ENCODE measurements at regions not wholly inside any gene's neighbourhood (a gene's known extent, or its start where the extent isn't known, plus 50 kb on each side); places are given as distances from the start of the nearest gene placed in this dataset.

GRCh38 chr18:64275593-64276300, 126.9 kb upstream of the LINC00305 start:
- H3K9me3 ChIP-seq (ENCODE audit: control insufficient read depth, insufficient read depth, low read length): no peaks in the 10 kb centered on the region
- no peaks in the 10 kb centered on the region for H3K9me2 ChIP-seq (replicated peaks; ENCODE audit: control insufficient read depth, low read length)
- no peak for TF ChIP-seq EZH2phosphoT487 (IDR thresholded peaks at IDR 0.05; ENCODE audit: borderline replicate concordance, low read length)
- TF ChIP-seq, protein P1, sequence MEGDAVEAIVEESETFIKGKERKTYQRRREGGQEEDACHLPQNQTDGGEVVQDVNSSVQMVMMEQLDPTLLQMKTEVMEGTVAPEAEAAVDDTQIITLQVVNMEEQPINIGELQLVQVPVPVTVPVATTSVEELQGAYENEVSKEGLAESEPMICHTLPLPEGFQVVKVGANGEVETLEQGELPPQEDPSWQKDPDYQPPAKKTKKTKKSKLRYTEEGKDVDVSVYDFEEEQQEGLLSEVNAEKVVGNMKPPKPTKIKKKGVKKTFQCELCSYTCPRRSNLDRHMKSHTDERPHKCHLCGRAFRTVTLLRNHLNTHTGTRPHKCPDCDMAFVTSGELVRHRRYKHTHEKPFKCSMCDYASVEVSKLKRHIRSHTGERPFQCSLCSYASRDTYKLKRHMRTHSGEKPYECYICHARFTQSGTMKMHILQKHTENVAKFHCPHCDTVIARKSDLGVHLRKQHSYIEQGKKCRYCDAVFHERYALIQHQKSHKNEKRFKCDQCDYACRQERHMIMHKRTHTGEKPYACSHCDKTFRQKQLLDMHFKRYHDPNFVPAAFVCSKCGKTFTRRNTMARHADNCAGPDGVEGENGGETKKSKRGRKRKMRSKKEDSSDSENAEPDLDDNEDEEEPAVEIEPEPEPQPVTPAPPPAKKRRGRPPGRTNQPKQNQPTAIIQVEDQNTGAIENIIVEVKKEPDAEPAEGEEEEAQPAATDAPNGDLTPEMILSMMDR (IDR thresholded peaks at IDR 0.05; ENCODE audit: low read depth, low read length, poor library complexity, severe bottlenecking): no peak
- H3K27me3 ChIP-seq (ENCODE audit: control insufficient read depth, low read length): no peaks in the 10 kb centered on the region
- H3K36me3 ChIP-seq (ENCODE audit: control insufficient read depth, low read length): no peaks in the 10 kb centered on the region
- no peaks in the 10 kb centered on the region for H3K79me2 ChIP-seq (ENCODE audit: control insufficient read depth, low read length)
- H3F3A ChIP-seq (ENCODE audit: control insufficient read depth, insufficient read depth): no peaks in the 10 kb centered on the region
- H3K4me1 ChIP-seq (ENCODE audit: control insufficient read depth, low read length): no peaks in the 10 kb centered on the region
- no peak overlapping the region for H3K27ac ChIP-seq (ENCODE audit: low read depth, low read length)
- H3K4me2 ChIP-seq (ENCODE audit: low read length): no peak overlapping the region
- no peaks in the 10 kb centered on the region for H4K20me1 ChIP-seq (ENCODE audit: control insufficient read depth, insufficient read depth, low read depth, low read length)
- no peak overlapping the region for H3K4me3 ChIP-seq (ENCODE audit: low read length)

DNA sequence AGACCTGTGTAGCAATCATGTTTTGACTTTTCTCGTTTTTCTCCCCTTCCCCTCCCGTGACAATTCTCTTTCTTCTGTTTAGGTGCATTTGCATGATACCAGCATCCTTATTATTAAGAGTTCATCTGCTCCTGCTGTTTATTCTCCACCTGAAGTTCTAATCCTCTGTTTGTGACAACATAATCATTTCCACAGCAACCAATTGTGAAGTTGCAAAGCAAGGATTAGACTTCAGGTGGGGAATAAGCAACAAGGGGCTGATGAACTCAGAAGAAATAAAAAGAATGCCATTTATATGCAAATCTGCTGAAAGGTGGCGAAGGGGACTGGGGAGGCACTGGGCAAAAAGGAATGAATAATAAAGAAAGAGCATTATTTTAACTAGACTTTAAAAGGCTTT, 124.8 kb upstream of the LINC00305 start:
- no peak overlapping the region for H3K4me3 ChIP-seq (ENCODE audit: low read length)
- no peaks in the 10 kb centered on the region for H3K9me3 ChIP-seq (ENCODE audit: control insufficient read depth, insufficient read depth, low read length)
- no peaks in the 10 kb centered on the region for H4K20me1 ChIP-seq (ENCODE audit: control insufficient read depth, insufficient read depth, low read depth, low read length)
- no peaks in the 10 kb centered on the region for H3K27me3 ChIP-seq (ENCODE audit: control insufficient read depth, low read length)
- no peak overlapping the region for H3K27ac ChIP-seq (ENCODE audit: low read depth, low read length)
- no peaks in the 10 kb centered on the region for H3K9me2 ChIP-seq (replicated peaks; ENCODE audit: control insufficient read depth, low read length)
- TF ChIP-seq EZH2phosphoT487 (IDR thresholded peaks at IDR 0.05; ENCODE audit: borderline replicate concordance, low read length): no peak
- TF ChIP-seq, protein P1 (IDR thresholded peaks at IDR 0.05; ENCODE audit: low read depth, low read length, poor library complexity, severe bottlenecking): no peak
- H3K79me2 ChIP-seq (ENCODE audit: control insufficient read depth, low read length): no peaks in the 10 kb centered on the region
- H3K4me2 ChIP-seq (ENCODE audit: low read length): no peak overlapping the region
- H3K36me3 ChIP-seq (ENCODE audit: control insufficient read depth, low read length): no peaks in the 10 kb centered on the region
- H3K4me1 ChIP-seq (ENCODE audit: control insufficient read depth, low read length): no peaks in the 10 kb centered on the region
- H3F3A ChIP-seq (ENCODE audit: control insufficient read depth, insufficient read depth): no peaks in the 10 kb centered on the region

- no peaks in the 10 kb centered on the region for H3K4me1 ChIP-seq (ENCODE audit: control insufficient read depth, low read length)
- no peaks in the 10 kb centered on the region for H3F3A ChIP-seq (ENCODE audit: control insufficient read depth, insufficient read depth)
- H3K36me3 ChIP-seq (ENCODE audit: control insufficient read depth, low read length): no peaks in the 10 kb centered on the region
- no peaks in the 10 kb centered on the region for H3K79me2 ChIP-seq (ENCODE audit: control insufficient read depth, low read length)
- H3K27me3 ChIP-seq (ENCODE audit: control insufficient read depth, low read length): no peaks in the 10 kb centered on the region
- no peaks in the 10 kb centered on the region for H3K9me2 ChIP-seq (replicated peaks; ENCODE audit: control insufficient read depth, low read length)
- no peak overlapping the region for H3K27ac ChIP-seq (ENCODE audit: low read depth, low read length)
- H3K4me2 ChIP-seq (ENCODE audit: low read length): no peak overlapping the region
- TF ChIP-seq, protein P1 (IDR thresholded peaks at IDR 0.05; ENCODE audit: low read depth, low read length, poor library complexity, severe bottlenecking): no peak
- TF ChIP-seq EZH2phosphoT487 (IDR thresholded peaks at IDR 0.05; ENCODE audit: borderline replicate concordance, low read length): no peak
- H3K9me3 ChIP-seq (ENCODE audit: control insufficient read depth, insufficient read depth, low read length): no peaks in the 10 kb centered on the region
- H4K20me1 ChIP-seq (ENCODE audit: control insufficient read depth, insufficient read depth, low read depth, low read length): no peaks in the 10 kb centered on the region
- H3K4me3 ChIP-seq (ENCODE audit: low read length): no peak overlapping the region
Measured at GRCh38 chr18:64271975-64272659, 123.2 kb upstream of the LINC00305 start.
